ENCODE measurements at regions not wholly inside any gene's neighbourhood (a gene's known extent, or its start where the extent isn't known, plus 50 kb on each side); places are given as distances from the start of the nearest gene placed in this dataset.
"Not testable (repeated sequence)": the region's sequence is repeated elsewhere in the genome, so short reads cannot be mapped to it uniquely, and the experiment has no call there.

GRCh38 chr17:30712859-30713258 is 111.6 kb downstream of the CRLF3 start:
- not testable (repeated sequence) for DNase-seq

GRCh38 chr17:30711626-30712507 is 112.6 kb downstream of the CRLF3 start:
- not testable (repeated sequence) for DNase-seq

GRCh38 chr17:30711176-30711575 is 113.3 kb downstream of the CRLF3 start:
- DNase-seq, result not testable (repeated sequence)

- not testable (repeated sequence) for DNase-seq
These were observed 114.0 kb downstream of the CRLF3 start for GRCh38 chr17:30710276-30711088.

- DNase-seq, result not testable (repeated sequence)
These were observed 114.8 kb downstream of the CRLF3 start for GRCh38 chr17:30709561-30710275.

GRCh38 chr17:30709096-30709495 is 115.4 kb downstream of the CRLF3 start:
- not testable (repeated sequence) for DNase-seq

GRCh38 chr17:30708241-30709078 is 116.0 kb downstream of the CRLF3 start:
- DNase-seq, result peak; percentile 80

GRCh38 chr17:30707724-30708240 is 116.7 kb downstream of the CRLF3 start:
- not testable (repeated sequence) for DNase-seq

GRCh38 chr17:30706461-30707335 is 117.8 kb downstream of the CRLF3 start:
- not testable (repeated sequence) for DNase-seq

GRCh38 chr17:30706004-30706403 is 118.5 kb downstream of the CRLF3 start:
- DNase-seq, result not testable (repeated sequence)

- DNase-seq, result no peak
These were observed 122.9 kb downstream of the CRLF3 start for GRCh38 chr17:30701498-30701989.

- DNase-seq, result not testable (repeated sequence)
These were observed 123.7 kb downstream of the CRLF3 start for GRCh38 chr17:30700833-30701232.

GRCh38 chr17:30697619-30698460 is 126.7 kb downstream of the CRLF3 start:
- peak; percentile 51 for DNase-seq

- no peak for DNase-seq
These were observed 128.3 kb downstream of the CRLF3 start for GRCh38 chr17:30696234-30696633.

GRCh38 chr17:30695265-30695811 is 129.2 kb downstream of the CRLF3 start:
- DNase-seq, result not testable (repeated sequence)

GRCh38 chr17:30693772-30694171 is 130.7 kb downstream of the CRLF3 start:
- not testable (repeated sequence) for DNase-seq

GRCh38 chr17:30689266-30690000 is 135.1 kb downstream of the CRLF3 start:
- not testable (repeated sequence) for DNase-seq
